AG09309 (cell line): ENCODE measurements at regions not wholly inside any gene's neighbourhood (a gene's known extent, or its start where the extent isn't known, plus 50 kb on each side); places are given as distances from the start of the nearest gene placed in this dataset.

Experiments
- DNase-seq: peaks from one replicate; pipeline ENCODE4 v3.0.0-alpha.2; 2010; ENCODE audit warnings: low read depth
- H3K4me3 ChIP-seq: 2 replicates; pipeline ENCODE4 v1.5.1; 2011; ENCODE audit warnings: mild to moderate bottlenecking, low read depth, low read length, moderate library complexity; ENCODE audit not compliant: control insufficient read depth
- TF ChIP-seq, protein P1 (sequence below): IDR thresholded peaks from 2 replicates; pipeline ENCODE4 v1.5.1; 2011; ENCODE audit warnings: mild to moderate bottlenecking, low read depth, low read length, inconsistent platforms; ENCODE audit not compliant: insufficient read depth, control insufficient read depth; ENCODE audit errors: missing control alignments

DNA sequence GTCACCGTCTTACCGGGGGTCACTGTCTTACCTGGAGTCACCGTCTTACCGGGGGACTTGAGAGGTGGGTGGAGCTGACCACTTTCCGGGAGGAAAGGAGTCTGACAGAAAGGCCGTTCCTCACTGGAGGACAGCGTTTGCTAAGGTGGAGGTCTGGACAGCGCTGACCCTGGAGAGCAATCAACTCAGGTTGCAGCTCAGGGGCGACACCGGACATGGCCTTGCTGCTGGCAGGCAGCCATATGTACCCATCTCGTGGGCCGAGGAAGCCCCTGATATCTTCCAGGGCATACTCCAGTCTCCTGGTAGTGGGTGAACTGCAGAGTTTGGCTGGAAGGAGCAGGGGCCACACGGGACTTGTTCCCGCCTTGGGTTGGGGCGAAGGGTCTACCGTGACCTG lies 234.6 kb upstream of the MYT1L start:
- H3K4me3 ChIP-seq, result no peak overlapping the region
- DNase-seq, result no peak
- TF ChIP-seq, protein P1, sequence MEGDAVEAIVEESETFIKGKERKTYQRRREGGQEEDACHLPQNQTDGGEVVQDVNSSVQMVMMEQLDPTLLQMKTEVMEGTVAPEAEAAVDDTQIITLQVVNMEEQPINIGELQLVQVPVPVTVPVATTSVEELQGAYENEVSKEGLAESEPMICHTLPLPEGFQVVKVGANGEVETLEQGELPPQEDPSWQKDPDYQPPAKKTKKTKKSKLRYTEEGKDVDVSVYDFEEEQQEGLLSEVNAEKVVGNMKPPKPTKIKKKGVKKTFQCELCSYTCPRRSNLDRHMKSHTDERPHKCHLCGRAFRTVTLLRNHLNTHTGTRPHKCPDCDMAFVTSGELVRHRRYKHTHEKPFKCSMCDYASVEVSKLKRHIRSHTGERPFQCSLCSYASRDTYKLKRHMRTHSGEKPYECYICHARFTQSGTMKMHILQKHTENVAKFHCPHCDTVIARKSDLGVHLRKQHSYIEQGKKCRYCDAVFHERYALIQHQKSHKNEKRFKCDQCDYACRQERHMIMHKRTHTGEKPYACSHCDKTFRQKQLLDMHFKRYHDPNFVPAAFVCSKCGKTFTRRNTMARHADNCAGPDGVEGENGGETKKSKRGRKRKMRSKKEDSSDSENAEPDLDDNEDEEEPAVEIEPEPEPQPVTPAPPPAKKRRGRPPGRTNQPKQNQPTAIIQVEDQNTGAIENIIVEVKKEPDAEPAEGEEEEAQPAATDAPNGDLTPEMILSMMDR, result no peak

GRCh38 chr2:2564300-2565078 lies 233.4 kb upstream of the MYT1L start:
- no peak overlapping the region for H3K4me3 ChIP-seq
- TF ChIP-seq, protein P1, result no peak
- no peak for DNase-seq

DNA sequence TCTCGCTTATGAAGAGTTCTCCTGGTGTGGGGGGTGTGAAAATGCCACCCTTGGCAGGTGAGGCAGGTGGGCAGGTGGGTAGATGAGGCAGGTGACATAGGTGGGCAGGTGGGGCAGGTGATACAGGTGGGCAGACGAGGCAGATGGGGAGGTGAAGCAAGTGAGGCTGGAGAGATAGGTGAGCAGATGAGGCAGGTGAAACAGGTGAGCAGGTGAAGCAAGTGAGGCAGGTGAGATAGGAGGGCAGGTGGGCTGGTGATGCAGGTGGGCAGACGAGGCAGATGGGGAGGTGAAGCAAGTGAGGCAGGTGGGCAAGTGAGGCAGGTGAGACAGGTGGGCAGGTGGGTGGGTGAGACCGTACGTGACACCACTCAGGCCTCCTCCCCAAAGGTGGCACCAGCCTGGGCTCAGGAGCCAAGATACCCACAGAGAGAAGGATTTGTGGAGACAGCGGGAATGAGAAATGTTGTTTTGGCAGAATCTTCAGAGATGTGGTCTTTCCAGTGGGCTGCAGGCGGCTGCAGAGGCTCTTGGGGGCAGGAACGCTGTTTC lies 232.3 kb upstream of the MYT1L start:
- DNase-seq, result no peak

GRCh38 chr2:2562867-2563266 lies 231.8 kb upstream of the MYT1L start:
- TF ChIP-seq, protein P1, result no peak
- no peak overlapping the region for H3K4me3 ChIP-seq
- DNase-seq, result no peak

More for the DNA sequence above, 232.3 kb upstream of the MYT1L start:
- H3K4me3 ChIP-seq, result no peak overlapping the region
- TF ChIP-seq, protein P1, result no peak

DNA sequence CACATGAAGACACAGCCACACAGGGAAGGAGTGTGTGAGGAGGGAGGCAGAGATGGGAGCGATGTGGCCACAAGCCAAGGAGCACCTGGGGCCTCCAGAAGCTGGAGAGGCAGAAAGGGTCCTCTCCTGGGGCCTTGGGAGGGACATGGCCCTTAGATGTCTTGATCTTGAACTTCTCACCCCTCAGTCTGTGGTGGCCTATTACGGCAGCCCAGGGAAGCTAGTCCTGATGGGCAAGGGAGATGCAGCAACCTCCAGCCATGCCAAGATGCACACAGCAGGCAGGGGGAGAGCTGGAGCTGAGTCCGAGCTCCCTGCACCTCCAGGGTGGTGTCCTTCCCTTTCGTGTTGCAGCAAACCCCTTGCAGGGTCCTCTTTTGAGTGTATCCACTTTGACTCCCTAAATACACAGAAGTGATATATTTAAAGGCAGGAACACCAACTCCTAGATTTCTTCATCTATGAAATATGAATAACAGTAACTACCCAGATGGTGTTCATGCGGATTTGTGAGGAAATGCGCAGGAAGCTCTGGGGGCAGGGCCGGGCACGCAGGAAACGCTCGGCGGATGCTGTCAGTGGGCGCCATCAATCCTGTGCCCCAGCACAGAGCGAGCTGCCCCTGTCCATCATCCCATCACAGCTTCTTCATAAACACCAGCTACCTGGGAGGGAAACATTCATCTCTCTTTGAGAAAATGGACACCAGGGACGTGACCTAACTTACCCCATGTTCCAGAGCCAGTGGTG lies 230.4 kb upstream of the MYT1L start:
- H3K4me3 ChIP-seq, result no peak overlapping the region
- TF ChIP-seq, protein P1, result no peak
- DNase-seq, result no peak

DNA sequence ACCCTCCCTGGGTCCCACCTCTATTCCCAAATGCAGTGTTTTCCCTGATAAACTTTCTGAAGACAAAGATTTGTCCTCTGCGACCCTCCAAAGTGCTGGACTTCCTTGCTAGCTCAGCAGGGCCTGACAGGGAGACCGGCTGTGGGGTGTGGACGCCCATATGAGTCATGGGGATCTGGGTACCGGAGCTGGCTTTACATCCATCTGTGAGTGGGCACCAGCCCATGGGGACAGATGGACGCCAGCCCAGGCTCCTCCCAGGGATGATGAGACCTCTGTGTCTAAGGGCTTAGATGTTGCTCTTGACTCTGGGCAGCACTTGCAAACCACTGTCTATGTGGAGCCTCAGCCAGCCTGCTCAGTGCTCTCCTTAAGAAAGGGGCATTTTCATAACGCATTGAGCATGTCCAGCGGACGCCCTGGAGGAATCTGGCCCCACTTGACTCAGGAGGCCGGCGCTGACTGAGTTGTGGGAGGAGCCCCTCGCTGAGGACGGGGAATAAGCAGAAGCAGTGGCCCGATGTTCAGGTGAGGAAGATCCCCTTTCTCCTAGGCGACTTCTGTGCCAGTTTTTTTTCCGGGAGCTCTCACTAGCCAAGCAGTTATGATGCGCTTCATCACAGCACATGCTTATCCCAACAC lies 229.4 kb upstream of the MYT1L start:
- DNase-seq, result no peak
- no peak overlapping the region for H3K4me3 ChIP-seq
- TF ChIP-seq, protein P1, result no peak
